ENCODE measurements at regions not wholly inside any gene's neighbourhood (a gene's known extent, or its start where the extent isn't known, plus 50 kb on each side); places are given as distances from the start of the nearest gene placed in this dataset.
A peak's percentile ranks its signal among the peaks of the same experiment; 100 is the strongest.

DNA sequence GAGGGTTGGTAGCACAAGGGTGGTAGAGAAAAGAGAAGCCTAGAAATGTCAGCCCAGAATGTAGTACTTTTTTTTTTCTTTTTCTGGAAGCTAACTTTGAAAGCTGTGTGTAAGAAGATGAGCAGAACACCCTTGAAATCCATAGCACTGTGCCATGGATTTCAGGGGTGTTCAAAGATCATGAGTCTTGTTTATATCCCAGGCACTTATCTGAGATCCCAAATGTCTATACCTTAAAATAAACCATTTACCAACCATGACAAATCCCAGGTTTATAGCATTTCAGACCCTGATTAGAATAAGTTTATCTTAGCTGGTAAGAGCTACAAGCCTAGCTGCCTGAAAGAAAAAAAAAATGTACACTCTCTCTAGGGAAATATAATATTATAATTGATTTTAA, 389.9 kb upstream of the ANXA10 start:
- no peak for DNase-seq

- DNase-seq: no peak
These were observed 380.8 kb upstream of the ANXA10 start for GRCh38 chr4:167711517-167711916.

DNA sequence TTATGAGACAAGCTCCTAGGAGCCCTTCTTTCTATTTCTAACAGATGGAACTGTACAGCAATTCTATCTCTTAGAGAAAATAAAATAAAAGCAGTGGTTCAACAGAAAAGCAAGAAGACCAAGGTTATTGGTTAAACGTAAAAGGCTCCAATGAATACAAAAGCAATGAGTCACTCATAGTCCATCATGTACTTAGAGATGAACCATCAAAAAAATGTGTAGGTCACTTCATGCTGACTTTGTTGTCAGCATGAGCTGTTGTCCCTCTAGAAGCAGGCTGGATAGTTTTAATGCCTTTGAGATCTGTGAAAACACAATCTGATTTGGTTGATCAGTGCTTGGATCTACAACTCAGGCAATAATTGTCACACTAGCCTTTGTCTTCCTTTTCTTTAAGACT, 378.6 kb upstream of the ANXA10 start:
- DNase-seq: no peak

GRCh38 chr4:167715176-167715575, 377.2 kb upstream of the ANXA10 start:
- DNase-seq: no peak

DNA sequence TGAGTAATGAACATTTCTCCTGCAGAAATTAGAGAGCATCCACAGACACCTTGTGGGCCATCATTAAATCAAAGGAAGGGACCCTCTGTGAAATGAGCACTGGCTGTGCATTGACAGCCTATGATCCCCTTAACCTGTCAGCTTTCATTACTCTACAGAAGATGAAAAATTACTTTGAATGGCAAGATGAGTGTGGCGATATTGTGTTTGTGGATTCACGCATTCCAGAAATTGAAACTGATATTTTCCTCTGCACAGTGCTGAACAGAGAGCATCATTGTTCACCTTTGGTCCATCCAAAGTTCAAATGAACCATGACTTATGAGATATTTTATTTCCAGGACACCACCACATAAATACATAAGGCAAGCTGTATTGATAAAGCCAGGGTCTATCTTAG, 374.8 kb upstream of the ANXA10 start:
- DNase-seq: no peak

- DNase-seq: no peak
These were observed 370.5 kb upstream of the ANXA10 start for GRCh38 chr4:167721617-167722486.

GRCh38 chr4:167722487-167722808, 369.9 kb upstream of the ANXA10 start:
- no peak for DNase-seq

DNA sequence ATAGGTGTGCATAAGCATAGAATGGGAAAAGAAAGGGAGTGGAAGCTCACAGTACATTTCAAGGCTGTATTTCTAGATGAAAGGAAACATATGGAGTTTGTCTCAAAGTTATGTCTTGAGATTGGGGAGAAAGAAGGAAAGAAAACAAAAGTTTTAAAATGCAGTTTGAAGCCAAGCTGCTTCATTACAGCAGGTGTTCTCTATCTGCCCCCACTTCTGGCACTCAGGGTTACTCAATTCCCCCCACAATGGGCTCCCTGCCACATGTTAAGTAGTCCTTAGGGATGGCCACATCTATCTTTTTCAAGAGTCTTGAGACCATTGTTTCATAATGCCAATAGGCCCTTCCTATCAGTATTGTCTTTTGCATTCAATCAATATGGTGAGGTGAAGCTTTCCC, 367.4 kb upstream of the ANXA10 start:
- DNase-seq: no peak

- no peak for DNase-seq
These were observed 361.6 kb upstream of the ANXA10 start for GRCh38 chr4:167730769-167731168.

GRCh38 chr4:167745024-167745687, 347.2 kb upstream of the ANXA10 start:
- no peak for DNase-seq

- no peak for DNase-seq
These were observed 325.1 kb upstream of the ANXA10 start for GRCh38 chr4:167767281-167767680.

DNA sequence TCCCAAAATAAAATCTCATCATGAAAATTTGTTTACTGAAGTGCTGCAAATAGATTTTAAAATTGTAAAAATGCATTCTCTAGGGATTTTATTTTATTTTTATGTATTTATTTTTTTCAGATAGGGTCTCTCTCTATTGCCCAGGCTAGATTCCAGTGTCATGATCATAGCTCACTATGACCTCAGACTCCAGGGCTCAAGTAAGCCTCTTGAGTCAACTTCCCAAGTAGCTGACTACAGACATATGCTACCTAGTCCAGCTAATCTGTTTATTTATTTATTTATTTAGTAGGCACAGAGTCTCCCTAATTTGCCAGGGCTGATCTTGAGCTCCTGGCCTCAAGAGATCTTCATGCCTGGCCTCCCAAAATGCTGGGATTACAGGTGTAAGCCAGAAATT, 317.7 kb upstream of the ANXA10 start:
- DNase-seq: no peak

DNA sequence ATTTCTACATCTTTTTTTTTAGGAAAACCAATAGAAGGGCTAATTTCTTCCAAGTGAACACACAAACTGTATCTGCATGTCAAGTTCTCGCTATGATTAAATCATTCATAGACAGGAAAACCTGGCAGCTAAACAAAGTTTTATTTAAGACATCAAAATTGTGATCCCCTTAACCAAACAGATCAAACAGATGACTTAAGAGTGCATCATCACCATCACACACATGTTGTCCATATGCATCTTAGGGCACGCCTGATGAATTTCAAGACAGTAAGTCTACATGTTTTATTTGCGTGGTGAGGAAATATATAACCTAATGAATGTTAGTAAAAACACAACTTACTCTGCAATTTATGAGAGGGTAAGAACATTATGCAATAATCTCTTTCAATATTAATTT, 317.0 kb upstream of the ANXA10 start:
- no peak for DNase-seq

DNA sequence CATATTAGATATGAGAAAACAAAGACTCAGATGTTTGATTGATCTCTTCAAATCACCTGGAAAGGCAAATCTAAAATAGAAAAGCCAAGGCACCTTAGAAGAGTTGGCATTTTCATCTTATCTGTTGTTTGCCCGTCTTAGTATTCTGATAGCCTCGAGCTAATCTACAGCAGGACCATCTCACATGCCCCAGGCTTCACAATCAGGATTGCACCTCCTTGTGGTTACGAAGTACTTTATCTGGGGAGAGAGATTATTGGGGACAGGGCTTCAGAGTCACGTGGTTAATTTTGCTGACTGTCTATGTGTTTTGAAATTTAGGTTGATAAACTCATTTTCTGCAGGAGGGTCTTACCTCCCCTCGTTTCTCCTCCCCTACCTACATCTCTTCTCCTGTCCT, 313.1 kb upstream of the ANXA10 start:
- no peak for DNase-seq

DNA sequence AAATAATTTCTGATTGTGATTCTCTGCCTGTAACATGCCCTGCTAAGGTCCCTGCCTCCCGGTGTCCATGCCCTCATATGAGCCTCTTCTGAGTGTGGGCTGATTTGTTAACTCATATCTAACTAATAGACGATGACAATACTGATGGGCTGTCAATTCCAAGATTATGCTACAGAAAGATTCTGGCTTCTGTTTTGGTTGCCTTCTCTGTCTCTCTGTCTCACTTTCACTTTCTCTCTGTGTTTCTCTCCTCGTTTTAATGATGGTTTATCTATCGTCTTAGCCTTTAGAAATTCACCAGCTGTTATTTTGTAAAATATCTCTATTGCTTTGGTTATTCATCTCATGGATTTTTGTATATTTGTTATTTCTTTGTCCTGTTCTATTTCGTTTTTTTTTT, 312.5 kb upstream of the ANXA10 start:
- no peak for DNase-seq

GRCh38 chr4:167784826-167785225, 307.5 kb upstream of the ANXA10 start:
- no peak for DNase-seq

DNA sequence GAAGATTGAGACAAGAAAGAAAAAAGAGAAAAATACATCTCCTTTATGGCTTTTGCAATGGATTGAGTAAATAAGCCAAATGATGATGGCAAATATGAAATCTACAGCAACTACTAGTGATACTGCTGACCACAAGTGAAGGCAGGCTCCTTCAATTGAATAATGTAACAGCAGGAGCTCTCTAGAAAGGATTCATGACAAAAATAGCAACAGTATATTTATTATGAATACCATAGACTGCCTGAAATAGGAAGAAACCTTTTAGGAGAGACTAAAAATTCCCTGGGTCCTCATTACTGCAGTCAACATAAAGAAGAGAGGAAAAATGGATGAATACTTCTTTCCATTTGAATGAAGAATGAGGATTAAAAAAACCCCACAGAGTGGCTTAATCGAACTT, 306.8 kb upstream of the ANXA10 start:
- no peak for DNase-seq

DNA sequence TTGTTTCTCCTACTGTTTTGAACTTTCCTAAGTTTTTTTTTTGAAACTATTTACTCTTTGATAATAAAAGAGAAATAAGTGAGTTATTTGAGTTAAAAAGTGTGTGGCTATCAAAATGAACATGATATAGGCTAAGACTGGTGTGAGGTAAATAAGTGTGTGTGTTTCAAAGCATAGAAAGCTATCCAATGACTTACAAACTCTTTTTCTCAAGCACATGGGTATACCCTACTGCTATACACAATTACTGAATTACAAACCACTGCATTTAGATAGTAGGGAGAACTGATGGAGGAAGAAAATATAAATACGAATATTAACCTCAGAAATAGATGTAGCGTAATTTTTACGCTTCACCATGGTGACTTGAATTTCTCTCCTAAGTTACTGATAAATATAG, 305.8 kb upstream of the ANXA10 start:
- DNase-seq: no peak

DNA sequence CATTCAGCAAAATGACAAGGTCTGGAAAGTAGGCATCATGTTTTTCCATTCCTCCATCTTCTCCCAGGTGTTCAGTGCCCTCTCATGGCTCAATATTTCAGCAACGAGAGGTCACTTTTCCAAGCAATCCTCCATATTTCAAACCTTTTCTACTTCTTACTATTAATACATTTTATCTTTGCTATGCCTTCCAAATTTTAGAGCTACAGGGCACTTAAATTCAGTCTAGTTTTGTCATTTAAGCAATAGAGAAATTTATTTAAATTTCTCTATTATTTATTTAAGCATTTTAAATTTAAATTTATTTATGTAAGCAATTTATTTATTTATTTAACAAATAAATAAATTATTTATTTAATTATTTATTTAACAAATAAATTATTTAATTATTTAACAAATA, 305.1 kb upstream of the ANXA10 start:
- peak; percentile 2 for DNase-seq

- DNase-seq: no peak
These were observed 289.7 kb upstream of the ANXA10 start for GRCh38 chr4:167802463-167803212.

- DNase-seq: no peak
These were observed 280.4 kb upstream of the ANXA10 start for GRCh38 chr4:167811958-167812357.

DNA sequence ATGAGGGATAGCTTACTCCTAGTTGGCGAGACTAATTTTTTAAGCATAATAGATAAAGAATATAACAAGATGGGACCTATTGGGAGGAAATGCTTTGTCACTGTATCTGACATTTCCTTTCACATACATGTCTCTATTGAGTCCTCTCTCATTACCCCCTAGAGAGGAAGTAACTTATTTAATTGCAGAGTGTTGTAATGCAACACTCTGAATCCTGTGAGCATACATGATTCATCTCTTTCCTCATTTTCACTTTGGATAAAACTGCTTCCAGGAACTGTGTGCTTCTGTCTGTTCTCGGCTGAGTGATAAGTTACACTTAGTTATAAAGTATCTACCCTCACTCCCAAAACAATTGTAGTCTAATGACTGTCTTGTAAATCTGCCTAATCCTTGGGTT, 266.1 kb upstream of the ANXA10 start:
- no peak for DNase-seq

DNA sequence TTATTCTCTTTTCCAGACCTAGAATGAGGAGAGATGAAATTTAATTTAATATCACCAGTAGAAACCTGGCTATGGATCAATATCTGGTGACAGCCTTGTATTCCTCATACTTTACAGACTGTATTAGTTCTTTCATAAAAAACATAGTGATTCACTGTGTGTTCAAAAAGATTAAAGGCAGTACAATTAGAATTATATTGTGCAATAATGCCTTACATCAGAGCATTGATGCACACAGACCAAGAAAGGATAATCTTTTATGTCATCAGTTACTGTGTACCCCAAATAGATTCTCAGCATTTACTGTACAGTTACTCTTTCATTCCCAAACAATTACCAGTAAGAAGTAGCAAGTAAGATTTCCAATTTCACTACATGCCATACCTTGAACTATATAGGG, 260.5 kb upstream of the ANXA10 start:
- DNase-seq: no peak

DNA sequence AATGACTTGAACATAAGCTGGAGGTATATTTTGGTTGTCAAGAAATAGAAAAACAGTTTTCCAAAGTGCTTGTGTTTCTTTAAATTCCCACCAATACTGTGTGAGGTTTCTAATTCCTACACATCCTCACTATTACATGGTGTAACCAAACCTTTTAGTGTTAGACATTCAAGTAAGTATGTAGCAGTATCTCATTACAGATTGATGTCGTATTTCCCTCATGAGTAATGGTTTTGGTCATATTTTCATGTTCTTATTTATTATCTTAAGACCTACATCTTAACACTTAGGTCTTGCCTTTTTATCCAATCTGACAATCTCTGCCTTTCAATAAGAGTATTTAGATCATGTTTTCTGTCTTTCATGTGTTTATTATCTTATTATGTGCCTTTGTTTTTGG, 253.7 kb upstream of the ANXA10 start:
- DNase-seq: no peak
